ENCODE measurements at regions not wholly inside any gene's neighbourhood (a gene's known extent, or its start where the extent isn't known, plus 50 kb on each side); places are given as distances from the start of the nearest gene placed in this dataset.

GRCh38 chr13:92974905-92975429 is 251.6 kb upstream of the GPC6 start:
- no peak for DNase-seq (ENCODE audit: low read depth)
- H3K4me3 ChIP-seq (ENCODE audit: low read depth, low read length) = no peak overlapping the region
- TF ChIP-seq CTCF (IDR thresholded peaks at IDR 0.05; ENCODE audit: low read depth, low read length, missing control alignments) = no peak
- in situ Hi-C loops (cut with HindIII; ENCODE audit: low sequenced_read_pairs) = no loop called here

- in situ Hi-C loops (cut with HindIII; ENCODE audit: low sequenced_read_pairs) = no loop called here
- DNase-seq (ENCODE audit: low read depth) = no peak
- H3K4me3 ChIP-seq (ENCODE audit: low read depth, low read length) = no peak overlapping the region
- TF ChIP-seq CTCF (IDR thresholded peaks at IDR 0.05; ENCODE audit: low read depth, low read length, missing control alignments) = no peak
These were observed 249.9 kb upstream of the GPC6 start for GRCh38 chr13:92976657-92977056.

- in situ Hi-C loops (cut with HindIII; ENCODE audit: low sequenced_read_pairs) = no loop called here
- H3K4me3 ChIP-seq (ENCODE audit: low read depth, low read length) = no peak overlapping the region
- no peak for DNase-seq (ENCODE audit: low read depth)
- TF ChIP-seq CTCF (IDR thresholded peaks at IDR 0.05; ENCODE audit: low read depth, low read length, missing control alignments) = no peak
These were observed 242.5 kb upstream of the GPC6 start for GRCh38 chr13:92984151-92984550.

- DNase-seq (ENCODE audit: low read depth) = no peak
- in situ Hi-C loops (cut with HindIII; ENCODE audit: low sequenced_read_pairs) = no loop called here
- no peak overlapping the region for H3K4me3 ChIP-seq (ENCODE audit: low read depth, low read length)
- TF ChIP-seq CTCF (IDR thresholded peaks at IDR 0.05; ENCODE audit: low read depth, low read length, missing control alignments) = no peak
These were observed 237.3 kb upstream of the GPC6 start for GRCh38 chr13:92989301-92989700.

GRCh38 chr13:92991692-92992091 is 234.9 kb upstream of the GPC6 start:
- in situ Hi-C loops (cut with HindIII; ENCODE audit: low sequenced_read_pairs) = no loop called here
- no peak for TF ChIP-seq CTCF (IDR thresholded peaks at IDR 0.05; ENCODE audit: low read depth, low read length, missing control alignments)
- no peak overlapping the region for H3K4me3 ChIP-seq (ENCODE audit: low read depth, low read length)
- no peak for DNase-seq (ENCODE audit: low read depth)

GRCh38 chr13:92994056-92994455 is 232.6 kb upstream of the GPC6 start:
- DNase-seq (ENCODE audit: low read depth) = no peak
- in situ Hi-C loops (cut with HindIII; ENCODE audit: low sequenced_read_pairs) = no loop called here
- H3K4me3 ChIP-seq (ENCODE audit: low read depth, low read length) = no peak overlapping the region
- no peak for TF ChIP-seq CTCF (IDR thresholded peaks at IDR 0.05; ENCODE audit: low read depth, low read length, missing control alignments)

Data from astrocyte of the cerebellum (primary cell).